Nephron (organoid): ENCODE measurements at regions not wholly inside any gene's neighbourhood (a gene's known extent, or its start where the extent isn't known, plus 50 kb on each side); places are given as distances from the start of the nearest gene placed in this dataset.

Experiments
- H3K27ac Mint-ChIP-seq, 3 experiments: 2 replicates each; pipeline ENCODE4 v1.8.0; 2020; ENCODE audit warnings: mixed read lengths in 3 of 3, mild to moderate bottlenecking in 2 of 3, moderate library complexity in 1 of 3
- H3K27me3 Mint-ChIP-seq: 2 replicates; pipeline ENCODE4 v1.8.0; 2021; ENCODE audit warnings: low read depth, mild to moderate bottlenecking, moderate library complexity, mixed read lengths
- H3K36me3 Mint-ChIP-seq: 2 replicates; pipeline ENCODE4 v1.8.0; 2020; ENCODE audit warnings: low read depth, mixed read lengths
- H3K4me1 Mint-ChIP-seq: 2 replicates; pipeline ENCODE4 v1.8.0; 2020; ENCODE audit warnings: mixed read lengths
- H3K4me3 Mint-ChIP-seq, 3 experiments: 2 replicates each; pipeline ENCODE4 v1.8.0; 2020; ENCODE audit warnings: mild to moderate bottlenecking in 3 of 3, mixed read lengths in 3 of 3, moderate library complexity in 2 of 3
- H3K9me3 Mint-ChIP-seq: 2 replicates; pipeline ENCODE4 v1.8.0; 2020; ENCODE audit warnings: mixed read lengths
- CTCF ChIP-seq, 3 experiments: fragments of 200-600 bp; sonication (generic); IDR thresholded peaks; one replicate each; pipeline ENCODE4 v1.5.0; 2021; ENCODE audit warnings: antibody characterized with exemption in 3 of 3; ENCODE audit not compliant: unreplicated experiment in 3 of 3

- no peak overlapping the region for H3K4me3 Mint-ChIP-seq
- peaks cover 3% of the 10 kb centered on the region for H3K36me3 Mint-ChIP-seq
- peaks cover 22% of the 10 kb centered on the region for H3K4me1 Mint-ChIP-seq
- TF ChIP-seq CTCF (IDR thresholded peaks at IDR 0.05; ENCODE audit: unreplicated experiment in 3 of 3): no peak
- H3K9me3 Mint-ChIP-seq: no peaks in the 10 kb centered on the region
- no peaks in the 10 kb centered on the region for H3K27me3 Mint-ChIP-seq
- H3K27ac Mint-ChIP-seq: no peak overlapping the region
Observed at GRCh38 chr3:64308931-64309330, 83.7 kb upstream of the PRICKLE2 start.

- H3K4me1 Mint-ChIP-seq: peaks cover 19% of the 10 kb centered on the region
- no peak for TF ChIP-seq CTCF (IDR thresholded peaks at IDR 0.05; ENCODE audit: unreplicated experiment in 3 of 3)
- H3K27ac Mint-ChIP-seq: peak overlapping the region in 1 of 3 experiments; percentile 44
- no peak overlapping the region for H3K4me3 Mint-ChIP-seq
- H3K36me3 Mint-ChIP-seq: peaks cover 3% of the 10 kb centered on the region
- no peaks in the 10 kb centered on the region for H3K27me3 Mint-ChIP-seq
- no peaks in the 10 kb centered on the region for H3K9me3 Mint-ChIP-seq
Observed at GRCh38 chr3:64306745-64307144, 81.5 kb upstream of the PRICKLE2 start.

- no peak overlapping the region for H3K4me3 Mint-ChIP-seq
- no peaks in the 10 kb centered on the region for H3K27me3 Mint-ChIP-seq
- no peak for TF ChIP-seq CTCF (IDR thresholded peaks at IDR 0.05; ENCODE audit: unreplicated experiment in 3 of 3)
- peaks cover 19% of the 10 kb centered on the region for H3K4me1 Mint-ChIP-seq
- H3K9me3 Mint-ChIP-seq: no peaks in the 10 kb centered on the region
- H3K27ac Mint-ChIP-seq: no peak overlapping the region
- H3K36me3 Mint-ChIP-seq: peaks cover 4% of the 10 kb centered on the region
Observed at GRCh38 chr3:64305731-64306130, 80.5 kb upstream of the PRICKLE2 start.

GRCh38 chr3:64304828-64305410 lies 79.7 kb upstream of the PRICKLE2 start:
- H3K4me1 Mint-ChIP-seq: peaks cover 22% of the 10 kb centered on the region
- no peaks in the 10 kb centered on the region for H3K27me3 Mint-ChIP-seq
- H3K4me3 Mint-ChIP-seq: no peak overlapping the region
- no peaks in the 10 kb centered on the region for H3K9me3 Mint-ChIP-seq
- TF ChIP-seq CTCF (IDR thresholded peaks at IDR 0.05; ENCODE audit: unreplicated experiment in 3 of 3): no peak
- peaks cover 8% of the 10 kb centered on the region for H3K36me3 Mint-ChIP-seq
- H3K27ac Mint-ChIP-seq: no peak overlapping the region

GRCh38 chr3:64303881-64304280 lies 78.6 kb upstream of the PRICKLE2 start:
- Mint-ChIP-seq H3K4me3 (no peak overlapping the region), H3K36me3 (peaks cover 11% of the 10 kb centered on the region), H3K4me1 (peaks cover 22% of the 10 kb centered on the region), H3K9me3 (peaks cover 2% of the 10 kb centered on the region), H3K27ac (no peak overlapping the region), H3K27me3 (no peaks in the 10 kb centered on the region)
- no peak for TF ChIP-seq CTCF (IDR thresholded peaks at IDR 0.05; ENCODE audit: unreplicated experiment in 3 of 3)

GRCh38 chr3:64303401-64303800 lies 78.1 kb upstream of the PRICKLE2 start:
- Mint-ChIP-seq H3K4me3 (no peak overlapping the region), H3K36me3 (peaks cover 15% of the 10 kb centered on the region), H3K27ac (no peak overlapping the region), H3K9me3 (peaks cover 6% of the 10 kb centered on the region), H3K4me1 (peaks cover 22% of the 10 kb centered on the region), H3K27me3 (no peaks in the 10 kb centered on the region)
- TF ChIP-seq CTCF (IDR thresholded peaks at IDR 0.05; ENCODE audit: unreplicated experiment in 3 of 3): no peak
